Adrenal gland (tissue), 5 donors: ENCODE measurements at regions not wholly inside any gene's neighbourhood (a gene's known extent, or its start where the extent isn't known, plus 50 kb on each side); places are given as distances from the start of the nearest gene placed in this dataset.
"Not testable (repeated sequence)": the region's sequence is repeated elsewhere in the genome, so short reads cannot be mapped to it uniquely, and the experiment has no call there.

Source experiments
- POLR2A ChIP-seq, 2 donors: fragments of 450-650 bp; IDR thresholded peaks; one replicate each; pipeline ENCODE4 v1.6.1; 2017; ENCODE audit warnings: antibody characterized with exemption in 2 of 2, mild to moderate bottlenecking in 2 of 2, moderate library complexity in 1 of 2
- TF ChIP-seq, protein P1 (sequence below), 6 experiments: fragments of 450-650 bp in 4 of 6; fragments of 200-600 bp in 2 of 6; sonication (generic) in 1 of 6; IDR thresholded peaks; 1 replicate in 5 of 6; 2 replicates in 1 of 6; pipeline versions ENCODE4 v1.5.1 to v1.8.0; 2016 to 2021; ENCODE audit warnings: antibody characterized with exemption in 6 of 6, mild to moderate bottlenecking in 2 of 6, moderate library complexity in 1 of 6
- donor health status: DM: no; HTN: no; CAD: no.

- TF ChIP-seq, protein P1, sequence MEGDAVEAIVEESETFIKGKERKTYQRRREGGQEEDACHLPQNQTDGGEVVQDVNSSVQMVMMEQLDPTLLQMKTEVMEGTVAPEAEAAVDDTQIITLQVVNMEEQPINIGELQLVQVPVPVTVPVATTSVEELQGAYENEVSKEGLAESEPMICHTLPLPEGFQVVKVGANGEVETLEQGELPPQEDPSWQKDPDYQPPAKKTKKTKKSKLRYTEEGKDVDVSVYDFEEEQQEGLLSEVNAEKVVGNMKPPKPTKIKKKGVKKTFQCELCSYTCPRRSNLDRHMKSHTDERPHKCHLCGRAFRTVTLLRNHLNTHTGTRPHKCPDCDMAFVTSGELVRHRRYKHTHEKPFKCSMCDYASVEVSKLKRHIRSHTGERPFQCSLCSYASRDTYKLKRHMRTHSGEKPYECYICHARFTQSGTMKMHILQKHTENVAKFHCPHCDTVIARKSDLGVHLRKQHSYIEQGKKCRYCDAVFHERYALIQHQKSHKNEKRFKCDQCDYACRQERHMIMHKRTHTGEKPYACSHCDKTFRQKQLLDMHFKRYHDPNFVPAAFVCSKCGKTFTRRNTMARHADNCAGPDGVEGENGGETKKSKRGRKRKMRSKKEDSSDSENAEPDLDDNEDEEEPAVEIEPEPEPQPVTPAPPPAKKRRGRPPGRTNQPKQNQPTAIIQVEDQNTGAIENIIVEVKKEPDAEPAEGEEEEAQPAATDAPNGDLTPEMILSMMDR (IDR thresholded peaks at IDR 0.05) = not testable (repeated sequence)
- not testable (repeated sequence) for TF ChIP-seq POLR2A (IDR thresholded peaks at IDR 0.05)
Measured at GRCh38 chr15:98106615-98107194, 146.2 kb downstream of the ARRDC4 start.
